ENCODE measurements at regions not wholly inside any gene's neighbourhood (a gene's known extent, or its start where the extent isn't known, plus 50 kb on each side); places are given as distances from the start of the nearest gene placed in this dataset.
"Not testable (repeated sequence)": the region's sequence is repeated elsewhere in the genome, so short reads cannot be mapped to it uniquely, and the experiment has no call there.

DNA sequence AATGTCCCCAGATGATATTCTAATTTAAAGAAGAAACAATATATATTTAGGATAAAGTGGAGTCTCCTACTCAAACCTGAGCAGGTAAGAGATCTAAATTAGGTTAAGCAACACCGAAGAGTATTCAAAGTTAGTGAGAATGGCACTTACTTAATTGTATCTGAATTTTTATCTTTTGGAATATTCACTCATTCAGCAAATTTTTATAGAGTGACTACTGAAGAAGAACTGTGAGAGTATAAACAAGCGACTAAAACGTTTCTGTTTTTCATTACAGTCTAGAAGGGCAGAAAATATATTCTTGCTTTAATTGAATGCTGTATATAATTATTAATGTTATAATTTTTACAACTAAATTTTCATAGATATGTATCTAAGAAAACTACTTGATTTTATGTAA is 567.7 kb upstream of the TBL1XR1 start:
- no peak for DNase-seq

GRCh38 chr3:177770383-177771230 is 573.3 kb upstream of the TBL1XR1 start:
- no peak for DNase-seq

DNA sequence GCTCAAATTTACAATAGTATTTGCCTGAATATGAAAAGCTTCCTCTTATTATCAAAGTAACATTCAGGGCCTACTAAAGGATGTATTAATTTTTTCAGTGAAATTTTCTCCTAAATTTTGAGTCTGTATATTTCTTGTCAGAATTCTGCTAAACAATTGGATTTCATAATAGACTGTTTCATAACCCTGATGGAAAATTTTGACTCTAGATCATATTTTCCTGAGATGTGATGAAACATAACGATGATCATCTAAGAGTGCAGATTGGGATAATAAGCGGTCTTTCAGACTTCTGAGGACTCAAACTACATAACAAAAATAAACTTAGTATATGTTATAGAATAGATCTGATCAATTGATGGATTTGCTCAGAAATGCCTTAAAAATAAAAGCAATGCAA is 574.5 kb upstream of the TBL1XR1 start:
- DNase-seq: no peak

DNA sequence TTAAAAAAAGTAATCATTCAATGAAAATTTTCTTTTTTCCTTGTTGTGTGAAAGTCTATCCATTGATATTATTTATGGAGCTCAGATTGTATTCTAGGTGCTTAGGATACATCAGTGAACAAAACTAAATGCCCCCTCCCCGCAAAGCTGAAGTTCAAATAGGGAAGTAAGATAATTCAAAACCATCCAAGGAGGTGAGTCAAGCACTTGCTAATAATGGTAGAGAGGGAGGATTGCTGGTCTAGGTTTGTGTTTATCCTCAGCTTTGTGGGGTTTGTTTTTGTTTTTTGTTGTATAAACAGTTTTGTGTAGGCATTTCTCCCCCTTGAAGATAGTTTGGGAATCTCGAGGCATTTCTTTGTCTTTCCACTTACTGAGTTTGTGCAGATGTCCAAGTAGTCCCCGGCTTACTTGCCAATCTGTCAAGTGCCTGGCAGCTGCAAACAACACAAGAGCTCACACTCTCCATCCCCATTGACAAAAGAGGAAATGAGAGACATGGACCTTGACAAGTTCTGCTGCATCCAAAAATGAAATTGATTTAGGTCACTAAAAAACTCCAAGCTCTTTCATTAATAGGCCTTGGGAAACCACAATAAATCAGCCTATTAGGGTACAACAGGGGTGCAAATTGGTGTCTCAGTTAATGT is 575.8 kb upstream of the TBL1XR1 start:
- DNase-seq: no peak

GRCh38 chr3:177773717-177774116 is 576.4 kb upstream of the TBL1XR1 start:
- no peak for DNase-seq

DNA sequence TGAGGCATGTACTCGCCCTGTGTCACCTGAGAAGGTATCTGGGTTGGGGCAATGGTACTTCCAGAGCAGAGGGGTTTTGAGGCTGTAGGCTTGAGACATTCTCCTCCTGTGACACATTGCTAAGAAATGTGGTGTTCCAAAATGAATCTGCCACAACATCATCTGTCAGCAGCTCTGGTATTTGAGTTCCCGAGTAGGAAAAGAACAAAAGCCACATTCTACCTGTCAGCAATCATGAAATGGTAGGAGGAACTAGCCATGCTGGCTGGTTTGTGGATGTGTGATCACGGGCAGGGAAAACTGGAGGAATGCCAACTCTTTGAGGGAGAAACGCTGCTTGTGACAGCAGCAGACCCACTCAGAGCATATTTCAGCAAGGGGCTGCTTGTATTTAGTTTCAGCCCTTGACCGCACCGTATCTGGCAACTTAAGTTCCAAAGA is 579.4 kb upstream of the TBL1XR1 start:
- no peak for DNase-seq

DNA sequence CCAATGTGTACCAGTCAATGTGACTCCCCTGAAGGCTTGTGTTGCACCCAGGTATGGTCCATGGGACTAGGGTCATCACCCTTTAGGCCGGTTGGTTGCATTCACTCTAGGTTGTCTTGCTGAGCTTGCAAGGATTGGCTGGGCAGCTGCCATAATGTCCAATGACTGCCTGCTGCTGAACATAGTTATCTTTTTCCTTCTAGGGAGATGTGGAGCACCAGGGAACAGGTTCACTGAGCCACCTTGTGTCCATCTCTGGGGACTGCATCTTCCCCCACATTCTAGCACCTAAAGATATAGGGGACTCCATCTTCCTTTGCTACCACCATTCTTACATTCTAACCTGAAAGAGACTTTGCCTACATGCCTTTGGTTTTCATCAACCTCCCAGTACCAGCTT is 580.4 kb upstream of the TBL1XR1 start:
- peak; percentile 6 for DNase-seq

- DNase-seq: no peak
Measured at GRCh38 chr3:177778633-177779032, 581.4 kb upstream of the TBL1XR1 start.

- DNase-seq: no peak
Measured at GRCh38 chr3:177781686-177782161, 584.4 kb upstream of the TBL1XR1 start.

DNA sequence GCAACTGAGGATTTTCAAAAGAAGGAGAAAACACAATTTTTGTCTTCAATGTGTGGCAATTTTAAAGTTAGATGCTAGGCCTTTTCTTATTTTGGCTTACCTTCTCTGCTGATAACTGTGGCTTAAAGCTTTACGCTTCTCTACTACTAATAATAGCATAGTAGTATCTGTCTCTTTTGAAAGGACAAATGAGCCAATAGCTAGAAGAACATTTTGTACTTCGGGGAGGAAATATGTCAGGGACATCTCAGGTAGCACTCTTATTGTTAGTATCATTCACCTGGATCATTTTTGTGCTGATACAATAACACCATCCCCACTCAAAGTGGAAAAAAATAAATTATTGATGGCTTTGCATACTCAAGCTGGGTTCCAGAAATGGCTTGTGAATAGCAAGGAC is 586.1 kb upstream of the TBL1XR1 start:
- no peak for DNase-seq

GRCh38 chr3:177783767-177784166 is 586.5 kb upstream of the TBL1XR1 start:
- no peak for DNase-seq

- no peak for DNase-seq
Measured at GRCh38 chr3:177787279-177788041, 590.2 kb upstream of the TBL1XR1 start.

GRCh38 chr3:177789500-177789899 is 592.2 kb upstream of the TBL1XR1 start:
- DNase-seq: no peak

DNA sequence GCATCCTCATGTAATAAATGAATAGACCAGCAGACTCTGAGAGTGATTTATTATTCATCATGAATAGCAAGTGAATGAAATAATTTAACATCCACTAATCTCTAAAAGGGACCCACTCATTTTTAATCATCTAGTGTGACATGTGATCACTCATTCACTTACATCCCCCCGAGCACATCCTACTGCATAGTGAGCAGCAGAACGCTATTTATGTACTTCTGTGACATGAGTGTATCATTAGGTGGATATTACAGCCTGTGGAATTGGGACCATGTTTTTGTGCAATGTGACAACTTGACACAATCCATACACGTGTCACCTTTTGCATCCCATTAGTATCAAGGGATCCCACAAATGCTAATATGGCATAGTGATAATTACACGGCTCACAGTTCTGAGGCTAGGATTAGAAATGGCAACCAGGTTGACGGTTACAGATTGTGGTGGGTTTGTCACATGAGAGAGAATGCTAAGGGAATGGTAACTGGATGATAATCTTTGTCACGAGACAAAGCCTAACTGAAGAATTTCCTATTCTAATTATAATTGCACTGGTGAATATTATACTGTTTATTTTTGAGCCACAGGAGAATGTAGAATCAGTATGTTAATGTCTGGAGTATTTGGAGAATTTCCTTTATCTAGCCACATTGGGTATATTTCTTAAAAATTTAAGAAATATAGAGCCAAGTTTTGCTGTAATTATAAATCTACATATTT is 595.2 kb upstream of the TBL1XR1 start:
- DNase-seq: no peak

- no peak for DNase-seq
Measured at GRCh38 chr3:177793451-177793850, 596.2 kb upstream of the TBL1XR1 start.

DNA sequence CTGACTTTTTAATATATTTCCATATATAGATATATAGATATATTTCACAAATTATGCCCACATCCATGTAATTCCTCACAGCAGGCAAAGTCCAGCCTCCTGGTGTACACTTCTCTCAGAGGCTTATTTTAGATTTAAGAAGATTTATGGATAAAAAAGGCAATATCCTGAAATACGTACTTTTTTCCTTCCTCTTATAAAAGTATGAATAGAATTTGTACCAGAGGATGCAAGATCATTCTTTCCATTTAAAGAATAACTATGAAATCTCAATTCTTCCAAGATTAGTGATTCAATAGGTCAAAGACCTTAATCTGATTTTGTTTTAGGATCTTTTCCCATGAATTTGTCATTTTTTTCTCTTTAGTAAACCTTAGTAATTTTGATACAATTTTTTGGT is 597.9 kb upstream of the TBL1XR1 start:
- no peak for DNase-seq

- DNase-seq: no peak
Measured at GRCh38 chr3:177795859-177796258, 598.6 kb upstream of the TBL1XR1 start.

DNA sequence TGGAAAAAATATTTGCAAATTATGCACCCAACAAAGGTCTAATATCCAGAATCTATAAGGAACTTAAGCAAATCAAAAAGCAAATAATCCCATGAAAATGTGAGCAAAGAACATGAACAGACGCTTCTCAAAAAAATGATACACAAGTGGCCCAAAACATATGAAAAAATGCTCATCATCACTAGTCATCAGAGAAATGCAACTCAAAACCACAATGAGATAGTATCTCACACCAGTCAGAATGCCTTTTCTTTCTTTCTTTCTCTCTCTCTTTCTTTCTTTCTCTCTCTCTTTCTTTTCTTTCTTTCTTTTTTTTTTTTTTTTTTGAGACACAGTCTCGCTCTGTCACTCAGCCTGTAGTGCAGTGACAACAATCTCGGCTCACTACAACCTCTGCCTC is 602.9 kb upstream of the TBL1XR1 start:
- DNase-seq: not testable (repeated sequence)

DNA sequence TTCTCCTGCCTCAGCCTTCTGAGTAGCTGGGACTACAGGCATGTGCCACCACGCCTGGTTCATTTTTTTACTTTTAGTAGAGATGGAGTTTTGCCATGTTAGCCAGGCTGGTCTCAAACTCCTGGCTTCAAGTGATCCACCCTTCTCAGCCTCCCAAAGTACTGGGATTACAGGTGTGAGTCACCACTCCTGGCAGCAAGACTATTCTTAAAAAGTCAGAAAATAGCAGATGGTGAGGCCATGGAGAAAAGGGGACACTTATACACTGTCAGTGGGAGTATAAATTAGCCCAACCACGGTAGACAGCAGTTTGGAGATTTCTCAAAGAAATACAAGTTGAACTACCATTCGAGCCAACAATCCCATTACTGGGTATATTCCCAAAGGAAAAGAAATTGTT is 603.3 kb upstream of the TBL1XR1 start:
- DNase-seq: no peak

GRCh38 chr3:177802151-177802900 is 605.0 kb upstream of the TBL1XR1 start:
- no peak for DNase-seq

- DNase-seq: no peak
Measured at GRCh38 chr3:177803500-177803899, 606.2 kb upstream of the TBL1XR1 start.

GRCh38 chr3:177804032-177804431 is 606.8 kb upstream of the TBL1XR1 start:
- no peak for DNase-seq
